ENCODE measurements at regions not wholly inside any gene's neighbourhood (a gene's known extent, or its start where the extent isn't known, plus 50 kb on each side); places are given as distances from the start of the nearest gene placed in this dataset.
"Not testable (repeated sequence)": the region's sequence is repeated elsewhere in the genome, so short reads cannot be mapped to it uniquely, and the experiment has no call there.

DNA sequence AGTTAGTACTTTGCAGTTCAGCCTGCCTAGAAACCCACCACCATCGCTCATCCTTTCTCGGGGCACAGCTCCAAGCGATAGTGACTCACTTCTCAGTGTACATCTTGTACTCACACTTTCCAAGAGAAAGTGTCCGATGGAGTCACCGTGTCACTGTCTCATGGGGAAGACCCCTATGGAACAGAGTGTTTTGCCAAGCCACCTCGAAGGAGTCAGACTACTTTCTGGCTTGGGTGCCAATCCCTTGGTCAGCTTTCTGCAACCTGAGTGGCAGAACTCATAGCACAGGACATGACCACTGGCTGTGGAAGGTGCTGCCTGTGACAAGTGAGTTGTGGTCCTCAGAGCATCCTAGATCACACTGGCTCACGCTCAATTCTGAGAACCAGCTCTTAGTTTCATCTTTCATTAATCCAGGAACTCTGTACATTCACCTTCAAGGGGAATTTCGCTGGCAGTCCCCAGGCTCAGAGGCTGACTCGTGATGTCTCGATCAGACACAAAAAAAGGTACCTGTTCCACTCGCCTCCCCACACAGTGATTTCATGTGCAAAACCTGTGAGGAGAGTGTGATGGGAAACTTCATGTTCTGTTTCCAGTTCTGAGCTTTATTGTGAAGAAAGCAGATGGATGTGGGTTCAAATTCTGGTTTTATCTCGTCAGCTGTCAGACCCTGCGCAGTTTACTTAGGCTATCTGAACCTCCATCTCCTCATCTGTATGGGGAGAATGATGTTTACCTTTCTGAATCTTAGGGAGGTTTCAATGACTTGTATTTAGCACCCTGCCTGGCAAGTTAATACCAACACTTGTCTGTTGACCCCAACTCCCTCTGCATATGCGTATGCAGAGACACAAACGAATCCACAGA lies 127.3 kb upstream of the CCND2 start:
- no peaks in the 10 kb centered on the region; the same call in 1 of the 2 replicates for H3K9me3 ChIP-seq (ENCODE audit: control insufficient read depth, insufficient read depth, low read length)
- no CpG with 5 or more reads among the region's 15 CpGs for WGBS (ENCODE audit: insufficient coverage, insufficient read length)
- peaks cover 5% of the 10 kb centered on the region for H3K4me1 ChIP-seq (ENCODE audit: control insufficient read depth, insufficient read depth, low read length)
- no peaks in the 10 kb centered on the region for H3K36me3 ChIP-seq (ENCODE audit: control insufficient read depth, insufficient read depth, low read length)
- DNase-seq (ENCODE audit: low read depth, low spot score): no peak
- no peaks in the 10 kb centered on the region for H3K27me3 ChIP-seq (ENCODE audit: control insufficient read depth, insufficient read depth, low read length)
- H3K4me3 ChIP-seq (ENCODE audit: low read length): no peak overlapping the region
- no peak overlapping the region for H3K27ac ChIP-seq (ENCODE audit: low read length)

DNA sequence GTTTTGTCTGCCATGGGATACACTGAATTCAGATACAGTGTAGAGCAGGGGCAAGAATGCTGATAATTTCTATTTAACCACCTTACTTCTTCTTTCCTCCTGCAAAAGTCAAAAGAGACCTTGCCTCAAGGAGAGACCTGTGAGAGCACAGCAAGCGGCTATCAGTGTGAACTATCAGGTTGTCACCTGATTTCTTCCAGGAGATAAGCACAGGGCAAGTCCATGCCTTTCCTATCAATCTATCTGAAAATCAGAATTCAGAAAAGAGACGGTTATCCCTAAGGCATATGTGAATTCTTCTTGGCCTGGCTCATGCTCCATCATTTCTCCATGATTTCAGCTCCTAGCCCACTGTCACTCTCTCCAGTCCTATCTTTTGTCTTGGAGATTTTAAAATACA lies 128.9 kb upstream of the CCND2 start:
- no peaks in the 10 kb centered on the region for H3K36me3 ChIP-seq (ENCODE audit: control insufficient read depth, insufficient read depth, low read length)
- no peak overlapping the region for H3K27ac ChIP-seq (ENCODE audit: low read length)
- DNase-seq (ENCODE audit: low read depth, low spot score): no peak
- no CpG with 5 or more reads among the region's 2 CpGs for WGBS (ENCODE audit: insufficient coverage, insufficient read length)
- no peak overlapping the region for H3K4me3 ChIP-seq (ENCODE audit: low read length)
- H3K4me1 ChIP-seq (ENCODE audit: control insufficient read depth, insufficient read depth, low read length): peaks cover 5% of the 10 kb centered on the region
- no peaks in the 10 kb centered on the region for H3K27me3 ChIP-seq (ENCODE audit: control insufficient read depth, insufficient read depth, low read length)
- H3K9me3 ChIP-seq (ENCODE audit: control insufficient read depth, insufficient read depth, low read length): no peaks in the 10 kb centered on the region; the same call in 1 of the 2 replicates

DNA sequence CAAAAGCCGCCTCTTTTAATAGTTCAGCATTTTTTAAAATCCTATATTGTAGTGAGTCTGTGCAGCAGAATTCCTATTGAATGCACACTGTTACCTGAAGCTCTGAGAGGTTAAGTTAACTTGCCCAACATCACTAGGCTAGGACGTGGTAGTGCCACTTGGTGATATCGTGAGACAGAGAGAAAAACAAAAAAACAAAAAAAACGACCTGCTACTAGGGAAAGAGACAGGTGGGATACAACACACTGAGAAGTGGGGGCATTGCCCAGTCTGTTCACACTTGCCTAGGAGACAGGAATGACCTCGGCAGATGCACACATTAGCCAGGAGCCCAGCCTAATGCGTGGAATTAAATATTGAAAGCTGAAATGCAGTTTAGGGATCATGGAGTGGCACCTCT lies 129.7 kb upstream of the CCND2 start:
- Histone ChIP-seq H3K4me3 (ENCODE audit: low read length) (no peak overlapping the region), H3K36me3 (ENCODE audit: control insufficient read depth, insufficient read depth, low read length) (no peaks in the 10 kb centered on the region), H3K27ac (ENCODE audit: low read length) (no peak overlapping the region), H3K4me1 (ENCODE audit: control insufficient read depth, insufficient read depth, low read length) (peaks cover 6% of the 10 kb centered on the region), H3K9me3 (ENCODE audit: control insufficient read depth, insufficient read depth, low read length) (no peaks in the 10 kb centered on the region; the same call in 1 of the 2 replicates), H3K27me3 (ENCODE audit: control insufficient read depth, insufficient read depth, low read length) (no peaks in the 10 kb centered on the region)
- DNase-seq (ENCODE audit: low read depth, low spot score): no peak
- no CpG with 5 or more reads among the region's 6 CpGs for WGBS (ENCODE audit: insufficient coverage, insufficient read length)

GRCh38 chr12:4141348-4142270 lies 132.0 kb upstream of the CCND2 start:
- no peak for DNase-seq (ENCODE audit: low read depth, low spot score)
- H3K9me3 ChIP-seq (ENCODE audit: control insufficient read depth, insufficient read depth, low read length): no peaks in the 10 kb centered on the region; the same call in 1 of the 2 replicates
- peaks cover 4% of the 10 kb centered on the region for H3K4me1 ChIP-seq (ENCODE audit: control insufficient read depth, insufficient read depth, low read length)
- no peak overlapping the region for H3K27ac ChIP-seq (ENCODE audit: low read length)
- no peaks in the 10 kb centered on the region for H3K36me3 ChIP-seq (ENCODE audit: control insufficient read depth, insufficient read depth, low read length)
- WGBS (ENCODE audit: insufficient coverage, insufficient read length): no CpG with 5 or more reads among the region's 6 CpGs
- no peaks in the 10 kb centered on the region for H3K27me3 ChIP-seq (ENCODE audit: control insufficient read depth, insufficient read depth, low read length)
- no peak overlapping the region for H3K4me3 ChIP-seq (ENCODE audit: low read length)

- no peaks in the 10 kb centered on the region for H3K36me3 ChIP-seq (ENCODE audit: control insufficient read depth, insufficient read depth, low read length)
- no peak overlapping the region for H3K27ac ChIP-seq (ENCODE audit: low read length)
- no peak for DNase-seq (ENCODE audit: low read depth, low spot score)
- H3K4me3 ChIP-seq (ENCODE audit: low read length): no peak overlapping the region
- H3K9me3 ChIP-seq (ENCODE audit: control insufficient read depth, insufficient read depth, low read length): no peaks in the 10 kb centered on the region
- peaks cover 4% of the 10 kb centered on the region for H3K4me1 ChIP-seq (ENCODE audit: control insufficient read depth, insufficient read depth, low read length)
- no peaks in the 10 kb centered on the region for H3K27me3 ChIP-seq (ENCODE audit: control insufficient read depth, insufficient read depth, low read length)
- WGBS (ENCODE audit: insufficient coverage, insufficient read length): no CpG with 5 or more reads among the region's 8 CpGs
Observed at GRCh38 chr12:4140581-4141301, 132.8 kb upstream of the CCND2 start.

GRCh38 chr12:4139191-4139590 lies 134.4 kb upstream of the CCND2 start:
- no peaks in the 10 kb centered on the region for H3K36me3 ChIP-seq (ENCODE audit: control insufficient read depth, insufficient read depth, low read length)
- no peak overlapping the region for H3K27ac ChIP-seq (ENCODE audit: low read length)
- no peaks in the 10 kb centered on the region for H3K27me3 ChIP-seq (ENCODE audit: control insufficient read depth, insufficient read depth, low read length)
- H3K4me1 ChIP-seq (ENCODE audit: control insufficient read depth, insufficient read depth, low read length): peaks cover 4% of the 10 kb centered on the region
- no peaks in the 10 kb centered on the region for H3K9me3 ChIP-seq (ENCODE audit: control insufficient read depth, insufficient read depth, low read length)
- no peak for DNase-seq (ENCODE audit: low read depth, low spot score)
- no peak overlapping the region for H3K4me3 ChIP-seq (ENCODE audit: low read length)
- WGBS (ENCODE audit: insufficient coverage, insufficient read length): no CpG with 5 or more reads among the region's 3 CpGs

DNA sequence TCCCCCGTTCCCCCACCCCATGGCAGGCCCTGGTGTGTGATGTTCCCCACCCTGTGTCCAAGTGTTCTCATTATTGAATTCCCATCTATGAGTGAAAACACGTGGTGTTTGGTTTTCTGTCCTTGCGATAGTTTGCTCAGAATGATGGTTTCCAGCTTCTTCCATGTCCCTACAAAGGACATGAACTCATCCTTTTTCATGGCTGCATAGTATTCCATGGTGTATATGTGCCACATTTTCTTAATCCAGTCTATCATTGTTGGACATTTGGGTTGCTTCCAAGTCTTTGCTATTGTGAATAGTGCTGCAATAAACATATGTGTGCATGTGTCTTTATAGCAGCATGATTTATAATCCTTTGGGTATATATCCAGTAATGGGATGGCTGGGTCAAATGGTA lies 135.0 kb upstream of the CCND2 start:
- H3K27ac ChIP-seq (ENCODE audit: low read length); H3K27me3 ChIP-seq (ENCODE audit: control insufficient read depth, insufficient read depth, low read length); H3K4me3 ChIP-seq (ENCODE audit: low read length); DNase-seq (ENCODE audit: low read depth, low spot score); H3K4me1 ChIP-seq (ENCODE audit: control insufficient read depth, insufficient read depth, low read length); H3K9me3 ChIP-seq (ENCODE audit: control insufficient read depth, insufficient read depth, low read length); H3K36me3 ChIP-seq (ENCODE audit: control insufficient read depth, insufficient read depth, low read length): not testable (repeated sequence)
- WGBS (ENCODE audit: insufficient coverage, insufficient read length): no CpG with 5 or more reads among the region's 3 CpGs

DNA sequence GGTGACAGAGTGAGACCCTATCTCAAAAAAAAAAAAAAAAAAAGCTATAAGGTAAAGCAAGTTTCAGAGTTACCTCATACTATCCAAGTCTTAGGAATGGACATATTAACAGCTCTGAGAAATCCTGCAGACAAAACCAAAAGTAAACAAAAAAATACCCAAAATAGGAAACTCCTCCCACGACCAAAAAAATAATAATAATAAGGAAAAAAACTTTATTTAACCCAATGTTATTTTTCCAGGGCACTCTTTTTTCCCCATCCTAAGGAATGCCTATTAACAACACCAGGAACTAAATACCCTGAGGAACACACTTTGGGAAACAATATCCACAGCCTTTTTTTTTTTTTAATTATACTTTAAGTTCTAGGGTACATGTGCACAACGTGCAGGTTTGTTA lies 135.5 kb upstream of the CCND2 start:
- no peak overlapping the region for H3K27ac ChIP-seq (ENCODE audit: low read length)
- H3K4me3 ChIP-seq (ENCODE audit: low read length): no peak overlapping the region
- no peak for DNase-seq (ENCODE audit: low read depth, low spot score)
- H3K4me1 ChIP-seq (ENCODE audit: control insufficient read depth, insufficient read depth, low read length): peaks cover 7% of the 10 kb centered on the region
- WGBS (ENCODE audit: insufficient coverage, insufficient read length): no CpG with 5 or more reads among the region's 2 CpGs
- H3K27me3 ChIP-seq (ENCODE audit: control insufficient read depth, insufficient read depth, low read length): no peaks in the 10 kb centered on the region
- H3K36me3 ChIP-seq (ENCODE audit: control insufficient read depth, insufficient read depth, low read length): no peaks in the 10 kb centered on the region
- H3K9me3 ChIP-seq (ENCODE audit: control insufficient read depth, insufficient read depth, low read length): no peaks in the 10 kb centered on the region

DNA sequence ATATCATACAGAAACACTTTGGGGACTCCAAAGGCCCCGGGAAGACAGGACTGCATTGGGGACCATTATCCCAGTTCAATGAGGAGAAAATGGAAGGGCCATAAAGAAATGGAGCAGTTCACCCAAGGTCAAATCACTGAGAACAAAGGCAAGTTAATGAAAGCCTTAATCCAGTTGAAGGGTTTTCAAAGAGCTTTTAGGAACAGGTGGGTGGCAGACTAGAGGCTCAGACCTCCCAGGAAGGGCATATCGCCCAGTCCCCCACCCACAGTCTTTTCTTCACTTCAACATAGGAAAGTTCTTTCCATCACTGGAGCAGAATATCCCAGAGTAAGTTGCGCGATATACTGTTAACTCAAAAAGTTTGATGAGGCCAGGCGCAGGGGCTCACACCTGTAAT lies 136.1 kb upstream of the CCND2 start:
- Histone ChIP-seq H3K27ac (ENCODE audit: low read length) (no peak overlapping the region), H3K36me3 (ENCODE audit: control insufficient read depth, insufficient read depth, low read length) (no peaks in the 10 kb centered on the region), H3K4me1 (ENCODE audit: control insufficient read depth, insufficient read depth, low read length) (peaks cover 5% of the 10 kb centered on the region; the same call in 1 of the 2 replicates), H3K27me3 (ENCODE audit: control insufficient read depth, insufficient read depth, low read length) (no peaks in the 10 kb centered on the region), H3K9me3 (ENCODE audit: control insufficient read depth, insufficient read depth, low read length) (no peaks in the 10 kb centered on the region), H3K4me3 (ENCODE audit: low read length) (no peak overlapping the region)
- DNase-seq (ENCODE audit: low read depth, low spot score): no peak
- whole genome bisulfite sequencing (ENCODE audit: insufficient coverage, insufficient read length): no CpG with 5 or more reads among the region's 5 CpGs

GRCh38 chr12:4137015-4137414 lies 136.5 kb upstream of the CCND2 start:
- no peak overlapping the region for H3K27ac ChIP-seq (ENCODE audit: low read length)
- no peaks in the 10 kb centered on the region for H3K27me3 ChIP-seq (ENCODE audit: control insufficient read depth, insufficient read depth, low read length)
- no peak for DNase-seq (ENCODE audit: low read depth, low spot score)
- no CpG with 5 or more reads among the region's 5 CpGs for WGBS (ENCODE audit: insufficient coverage, insufficient read length)
- H3K4me1 ChIP-seq (ENCODE audit: control insufficient read depth, insufficient read depth, low read length): peaks cover 5% of the 10 kb centered on the region; the same call in 1 of the 2 replicates
- H3K9me3 ChIP-seq (ENCODE audit: control insufficient read depth, insufficient read depth, low read length): no peaks in the 10 kb centered on the region
- H3K4me3 ChIP-seq (ENCODE audit: low read length): no peak overlapping the region
- H3K36me3 ChIP-seq (ENCODE audit: control insufficient read depth, insufficient read depth, low read length): no peaks in the 10 kb centered on the region

All from iPS DF 6.9 (cell line).